Thoracic aorta (tissue), 2 donors: ENCODE measurements at regions not wholly inside any gene's neighbourhood (a gene's known extent, or its start where the extent isn't known, plus 50 kb on each side); places are given as distances from the start of the nearest gene placed in this dataset.

Source experiments
- ATAC-seq: fragments of 150-250 bp; one replicate; pipeline ENCODE4 v1.8.0; 2017; ENCODE audit warnings: low read depth; ENCODE audit not compliant: insufficient number of reproducible peaks, low FRiP score
- DNase-seq: peaks from one replicate; pipeline ENCODE4 v3.0.0-alpha.2; 2020; ENCODE audit warnings: low spot score
- H3K27ac ChIP-seq, 2 donors: fragments of 200-600 bp; sonication (generic); 1 replicate in 1 of 2; 2 replicates in 1 of 2; pipeline ENCODE4 v1.5.1; 2016; ENCODE audit warnings: mild to moderate bottlenecking in 2 of 2, moderate library complexity in 2 of 2
- H3K27me3 ChIP-seq: fragments of 200-600 bp; sonication (generic); replicated peaks from 2 replicates; pipeline ENCODE4 v1.6.0; 2016; ENCODE audit warnings: mild to moderate bottlenecking; ENCODE audit not compliant: insufficient read depth
- H3K36me3 ChIP-seq: fragments of 200-600 bp; sonication (generic); one replicate; pipeline ENCODE4 v1.5.1; 2016
- H3K4me1 ChIP-seq, 2 donors: fragments of 200-600 bp; sonication (generic); 1 replicate in 1 of 2; 2 replicates in 1 of 2; pipeline versions ENCODE4 v1.5.1 to v1.6.0; 2016; ENCODE audit warnings: low read depth in 2 of 2, mild to moderate bottlenecking in 1 of 2; ENCODE audit not compliant: control insufficient read depth in 1 of 2
- H3K4me3 ChIP-seq: fragments of 200-600 bp; sonication (generic); 2 replicates; pipeline ENCODE4 v1.5.1; 2016; ENCODE audit warnings: mild to moderate bottlenecking
- H3K9me3 ChIP-seq: fragments of 200-600 bp; sonication (generic); 2 replicates; pipeline ENCODE4 v1.5.1; 2016
- CTCF ChIP-seq: fragments of 200-600 bp; sonication (generic); IDR thresholded peaks from one replicate; pipeline ENCODE4 v1.5.1; 2019; ENCODE audit warnings: antibody characterized with exemption

- Histone ChIP-seq H3K27me3 (no peaks in the 10 kb centered on the region), H3K4me3 (no peak overlapping the region), H3K4me1 (no peaks in the 10 kb centered on the region), H3K36me3 (no peaks in the 10 kb centered on the region), H3K9me3 (no peaks in the 10 kb centered on the region), H3K27ac (no peak overlapping the region)
- DNase-seq (no peak), ATAC-seq (no peak)
- TF ChIP-seq CTCF = no peak
Measured at GRCh38 chr3:19748782-19749447, 185.1 kb downstream of the EFHB start.

- DNase-seq = no peak
- no peak for ATAC-seq
- no peak overlapping the region for H3K27ac ChIP-seq
Measured at GRCh38 chr3:19744047-19744446, 190.0 kb downstream of the EFHB start.

GRCh38 chr3:19742935-19743334 lies 191.1 kb downstream of the EFHB start:
- no peaks in the 10 kb centered on the region for H3K4me1 ChIP-seq
- H3K9me3 ChIP-seq = no peaks in the 10 kb centered on the region
- ATAC-seq (no peak), DNase-seq (no peak)
- no peak overlapping the region for H3K27ac ChIP-seq
- no peak overlapping the region for H3K4me3 ChIP-seq
- no peaks in the 10 kb centered on the region for H3K27me3 ChIP-seq
- no peaks in the 10 kb centered on the region for H3K36me3 ChIP-seq
- TF ChIP-seq CTCF = no peak

More at GRCh38 chr3:19744047-19744446, 190.0 kb downstream of the EFHB start:
- no peaks in the 10 kb centered on the region for H3K27me3 ChIP-seq
- H3K4me1 ChIP-seq = no peaks in the 10 kb centered on the region
- no peak overlapping the region for H3K4me3 ChIP-seq
- H3K36me3 ChIP-seq = no peaks in the 10 kb centered on the region
- no peaks in the 10 kb centered on the region for H3K9me3 ChIP-seq
- TF ChIP-seq CTCF = no peak

- no peak overlapping the region for H3K27ac ChIP-seq
- H3K9me3 ChIP-seq = no peaks in the 10 kb centered on the region
- H3K4me3 ChIP-seq = no peak overlapping the region
- DNase-seq (no peak), ATAC-seq (no peak)
- TF ChIP-seq CTCF = no peak
- H3K36me3 ChIP-seq = no peaks in the 10 kb centered on the region
- no peaks in the 10 kb centered on the region for H3K27me3 ChIP-seq
- H3K4me1 ChIP-seq = no peaks in the 10 kb centered on the region
Measured at GRCh38 chr3:19739504-19739903, 194.5 kb downstream of the EFHB start.

- no peak for DNase-seq
- H3K4me3 ChIP-seq = no peak overlapping the region
- H3K4me1 ChIP-seq = no peaks in the 10 kb centered on the region
- no peak for ATAC-seq
- H3K27me3 ChIP-seq = no peaks in the 10 kb centered on the region
- no peaks in the 10 kb centered on the region for H3K36me3 ChIP-seq
- H3K9me3 ChIP-seq = no peaks in the 10 kb centered on the region
- no peak for TF ChIP-seq CTCF
- H3K27ac ChIP-seq = no peak overlapping the region
Measured at GRCh38 chr3:19738846-19739245, 195.2 kb downstream of the EFHB start.
